DND-41 (cell line): ENCODE measurements at regions not wholly inside any gene's neighbourhood (a gene's known extent, or its start where the extent isn't known, plus 50 kb on each side); places are given as distances from the start of the nearest gene placed in this dataset.
"Not testable (repeated sequence)": the region's sequence is repeated elsewhere in the genome, so short reads cannot be mapped to it uniquely, and the experiment has no call there.

Experiments
- ATAC-seq: fragments of 200-7000 bp; cut with Tn5 transposase; 3 replicates; pipeline ENCODE4 v1.9.1; 2021; ENCODE audit warnings: low read depth; ENCODE audit not compliant: insufficient read depth
- DNase-seq: peaks from one replicate; pipeline ENCODE4 v3.0.0-alpha.2; 2020
- H2AFZ ChIP-seq: 2 replicates; pipeline ENCODE4 v1.6.0; 2012; ENCODE audit warnings: low read depth, low read length
- H3K27ac ChIP-seq: 2 replicates; pipeline ENCODE4 v1.5.1; 2012; ENCODE audit warnings: low read length, inconsistent platforms
- H3K27me3 ChIP-seq: fragments of 200-600 bp; sonication (generic); 2 replicates; pipeline ENCODE4 v1.6.0; 2012; ENCODE audit warnings: low read length, mild to moderate bottlenecking, inconsistent platforms; ENCODE audit not compliant: insufficient read depth, poor library complexity
- H3K36me3 ChIP-seq: 2 replicates; pipeline ENCODE4 v1.5.1; 2012; ENCODE audit warnings: low read length, inconsistent platforms; ENCODE audit not compliant: insufficient read depth
- H3K4me1 ChIP-seq: 2 replicates; pipeline ENCODE4 v1.5.1; 2012; ENCODE audit warnings: mild to moderate bottlenecking, low read length; ENCODE audit not compliant: insufficient read depth
- H3K4me2 ChIP-seq: 2 replicates; pipeline ENCODE4 v1.6.0; 2012; ENCODE audit warnings: mild to moderate bottlenecking, moderate library complexity, low read length, inconsistent platforms; ENCODE audit not compliant: insufficient read depth
- H3K4me3 ChIP-seq, 2 experiments: fragments of 200-600 bp in 1 of 2; shearing (Covaris generic) in 1 of 2; 2 replicates each; pipeline ENCODE4 v1.5.1; 2012 to 2016; ENCODE audit warnings: inconsistent platforms in 2 of 2, low read length in 2 of 2, mild to moderate bottlenecking in 2 of 2, low read depth in 1 of 2, moderate library complexity in 1 of 2
- H3K79me2 ChIP-seq: 2 replicates; pipeline ENCODE4 v1.6.0; 2012; ENCODE audit warnings: low read length, inconsistent platforms; ENCODE audit not compliant: insufficient read depth
- H3K9ac ChIP-seq: 2 replicates; pipeline ENCODE4 v1.6.0; 2012; ENCODE audit warnings: low read depth, mild to moderate bottlenecking, inconsistent platforms, low read length, moderate library complexity
- H3K9me3 ChIP-seq: 2 replicates; pipeline ENCODE4 v1.5.1; 2012; ENCODE audit warnings: low read length, moderate library complexity, mild to moderate bottlenecking, inconsistent platforms; ENCODE audit not compliant: insufficient read depth, severe bottlenecking
- H4K20me1 ChIP-seq: 2 replicates; pipeline ENCODE4 v1.6.0; 2012; ENCODE audit warnings: low read length; ENCODE audit not compliant: insufficient read depth
- CTCF ChIP-seq: IDR thresholded peaks from 2 replicates; pipeline ENCODE4 v1.5.1; 2012; ENCODE audit warnings: borderline replicate concordance, low read length, moderate library complexity, mild to moderate bottlenecking; ENCODE audit not compliant: poor library complexity, severe bottlenecking; ENCODE audit errors: extremely low read depth
- EZH2 ChIP-seq: IDR thresholded peaks from 3 replicates; pipeline ENCODE4 v1.6.1; 2012; ENCODE audit warnings: borderline replicate concordance, low read depth, mild to moderate bottlenecking, moderate library complexity, low read length, inconsistent platforms; ENCODE audit not compliant: severe bottlenecking

DNA sequence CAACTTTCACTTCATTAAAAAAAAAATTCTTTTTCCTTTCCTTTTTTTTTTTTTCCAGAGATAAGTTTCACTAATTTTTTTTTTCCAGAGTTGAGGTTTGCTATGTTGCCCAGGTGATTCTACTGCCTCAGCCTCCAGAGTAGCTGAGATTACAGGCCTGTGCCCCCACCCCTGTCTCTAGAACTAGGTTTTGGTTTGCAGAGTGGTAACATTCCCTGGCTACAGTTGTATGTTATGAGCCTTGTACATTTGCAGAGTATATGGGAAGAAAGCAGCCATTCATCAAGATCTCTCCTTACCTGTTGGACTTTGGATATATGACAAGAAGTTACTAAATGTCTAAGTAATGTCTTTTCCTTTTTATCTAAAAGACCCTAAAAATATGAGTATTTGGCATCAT, 298.4 kb downstream of the MYCN start:
- H3K27ac ChIP-seq = no peak overlapping the region
- no peak overlapping the region for H3K4me2 ChIP-seq
- TF ChIP-seq EZH2 (no peak), CTCF (no peak)
- H3K36me3 ChIP-seq = no peaks in the 10 kb centered on the region
- no peaks in the 10 kb centered on the region for H3K9me3 ChIP-seq
- ATAC-seq (no peak), DNase-seq (no peak)
- H4K20me1 ChIP-seq = no peaks in the 10 kb centered on the region
- no peaks in the 10 kb centered on the region for H3K79me2 ChIP-seq
- H3K9ac ChIP-seq = no peak overlapping the region
- H3K27me3 ChIP-seq = no peaks in the 10 kb centered on the region
- H3K4me3 ChIP-seq = no peak overlapping the region
- no peak overlapping the region for H2AFZ ChIP-seq
- H3K4me1 ChIP-seq = no peaks in the 10 kb centered on the region

DNA sequence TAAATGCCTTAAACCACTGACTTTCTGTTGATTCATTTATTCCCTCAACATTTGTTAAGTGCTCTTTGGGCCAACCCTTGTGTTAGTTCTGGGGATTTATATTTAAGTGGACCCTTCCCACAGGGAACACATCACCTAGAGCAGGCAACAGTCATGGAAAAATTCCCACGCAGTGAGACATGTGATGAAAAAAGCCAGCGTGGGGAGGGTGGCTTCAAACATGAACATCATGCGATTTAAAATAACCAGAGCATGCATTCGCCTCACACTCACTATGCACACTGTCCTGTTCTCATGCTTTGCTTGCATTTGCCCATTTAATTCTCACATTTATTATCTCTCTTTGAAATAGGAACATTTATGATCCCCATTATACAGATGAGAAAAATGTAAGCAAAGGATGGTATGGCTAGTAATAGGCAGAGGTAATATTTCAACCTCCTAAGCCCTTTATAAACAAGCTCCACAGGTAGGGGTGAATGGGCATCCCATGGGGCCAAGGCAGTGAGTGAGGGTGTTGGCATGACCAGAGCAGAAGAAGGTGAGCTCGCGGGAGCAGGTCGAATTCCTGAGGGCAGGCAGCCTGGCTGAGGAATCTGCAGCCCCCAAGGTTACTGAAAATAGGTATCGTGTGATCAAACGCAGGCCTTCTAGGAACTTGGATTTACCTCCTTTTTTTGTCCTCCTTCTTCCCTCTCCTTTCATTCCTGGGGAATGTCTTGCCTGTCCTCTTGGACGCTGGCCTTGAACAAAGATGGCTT, 297.8 kb downstream of the MYCN start:
- no peak for ATAC-seq
- TF ChIP-seq EZH2 = no peak
- no peak for TF ChIP-seq CTCF

GRCh38 chr2:16235747-16236146, 295.4 kb downstream of the MYCN start:
- no peaks in the 10 kb centered on the region for H3K36me3 ChIP-seq
- no peaks in the 10 kb centered on the region for H3K79me2 ChIP-seq
- no peak overlapping the region for H2AFZ ChIP-seq
- no peak overlapping the region for H3K27ac ChIP-seq
- DNase-seq (no peak), ATAC-seq (no peak)
- no peaks in the 10 kb centered on the region for H3K9me3 ChIP-seq
- no peaks in the 10 kb centered on the region for H4K20me1 ChIP-seq
- no peaks in the 10 kb centered on the region for H3K4me1 ChIP-seq
- H3K4me2 ChIP-seq = no peak overlapping the region
- H3K4me3 ChIP-seq = no peak overlapping the region
- TF ChIP-seq EZH2 = no peak
- TF ChIP-seq CTCF = no peak
- H3K27me3 ChIP-seq = no peaks in the 10 kb centered on the region
- H3K9ac ChIP-seq = no peak overlapping the region

More for the DNA sequence above, 297.8 kb downstream of the MYCN start:
- Histone ChIP-seq H3K4me1 (no peaks in the 10 kb centered on the region), H3K27ac (no peak overlapping the region), H3K4me3 (no peak overlapping the region), H2AFZ (no peak overlapping the region), H3K79me2 (no peaks in the 10 kb centered on the region), H4K20me1 (no peaks in the 10 kb centered on the region), H3K9ac (no peak overlapping the region), H3K36me3 (no peaks in the 10 kb centered on the region), H3K4me2 (no peak overlapping the region), H3K9me3 (no peaks in the 10 kb centered on the region), H3K27me3 (no peaks in the 10 kb centered on the region)
- DNase-seq = no peak

DNA sequence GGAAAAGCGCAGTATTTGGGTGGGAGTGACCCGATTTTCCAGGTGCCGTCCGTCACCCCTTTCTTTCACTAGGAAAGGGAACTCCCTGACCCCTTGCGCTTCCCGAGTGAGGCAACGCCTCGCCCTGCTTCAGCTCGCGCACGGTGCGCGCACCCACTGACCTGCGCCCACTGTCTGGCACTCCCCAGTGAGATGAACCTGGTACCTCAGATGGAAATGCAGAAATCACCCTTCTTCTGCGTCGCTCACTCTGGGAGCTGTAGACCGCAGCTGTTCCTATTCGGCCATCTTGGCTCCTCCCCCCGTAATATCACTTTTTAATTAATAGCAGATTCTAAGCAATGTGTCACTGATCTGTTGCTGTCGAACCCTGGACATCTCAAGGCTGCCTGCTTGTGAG, 294.9 kb downstream of the MYCN start:
- not testable (repeated sequence) for H3K4me2 ChIP-seq, H3K27ac ChIP-seq, H3K36me3 ChIP-seq, H3K9ac ChIP-seq, DNase-seq, H3K79me2 ChIP-seq, ATAC-seq, H3K4me3 ChIP-seq, H2AFZ ChIP-seq, H3K4me1 ChIP-seq, H4K20me1 ChIP-seq, H3K9me3 ChIP-seq, H3K27me3 ChIP-seq
